B cell (primary cell): ENCODE measurements at regions not wholly inside any gene's neighbourhood (a gene's known extent, or its start where the extent isn't known, plus 50 kb on each side); places are given as distances from the start of the nearest gene placed in this dataset.

Source experiments
- EZH2 ChIP-seq: IDR thresholded peaks from 2 replicates; pipeline ENCODE4 v1.6.1; 2012; ENCODE audit warnings: borderline replicate concordance, low read depth, mild to moderate bottlenecking, moderate library complexity, low read length; ENCODE audit not compliant: insufficient read depth, poor library complexity, severe bottlenecking
- TF ChIP-seq, protein P1 (sequence below): fragments of 200-600 bp; IDR thresholded peaks from one replicate; pipeline ENCODE4 v1.8.0; 2022; ENCODE audit warnings: antibody characterized with exemption, mild to moderate bottlenecking

DNA sequence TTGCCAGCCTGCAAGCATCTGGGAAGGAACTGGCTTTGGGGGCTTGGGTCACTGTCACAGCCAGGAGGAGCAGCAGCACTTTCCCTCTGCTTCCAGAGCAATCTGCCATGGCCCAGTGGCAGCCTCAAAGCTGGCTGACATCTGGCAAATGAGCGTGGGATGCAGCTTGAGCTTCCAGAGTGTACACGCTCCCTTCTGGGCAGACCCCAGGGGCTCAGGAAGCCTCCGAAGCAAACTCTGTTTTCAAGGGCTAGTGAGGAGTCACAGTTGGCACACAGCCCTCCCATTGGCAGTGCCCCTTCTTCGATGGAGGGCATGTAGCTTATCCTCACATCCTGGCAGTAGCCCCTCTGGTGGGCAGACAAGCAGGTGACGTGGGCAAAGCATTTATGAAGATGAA is 249.6 kb downstream of the ENGASE start:
- TF ChIP-seq, protein P1, sequence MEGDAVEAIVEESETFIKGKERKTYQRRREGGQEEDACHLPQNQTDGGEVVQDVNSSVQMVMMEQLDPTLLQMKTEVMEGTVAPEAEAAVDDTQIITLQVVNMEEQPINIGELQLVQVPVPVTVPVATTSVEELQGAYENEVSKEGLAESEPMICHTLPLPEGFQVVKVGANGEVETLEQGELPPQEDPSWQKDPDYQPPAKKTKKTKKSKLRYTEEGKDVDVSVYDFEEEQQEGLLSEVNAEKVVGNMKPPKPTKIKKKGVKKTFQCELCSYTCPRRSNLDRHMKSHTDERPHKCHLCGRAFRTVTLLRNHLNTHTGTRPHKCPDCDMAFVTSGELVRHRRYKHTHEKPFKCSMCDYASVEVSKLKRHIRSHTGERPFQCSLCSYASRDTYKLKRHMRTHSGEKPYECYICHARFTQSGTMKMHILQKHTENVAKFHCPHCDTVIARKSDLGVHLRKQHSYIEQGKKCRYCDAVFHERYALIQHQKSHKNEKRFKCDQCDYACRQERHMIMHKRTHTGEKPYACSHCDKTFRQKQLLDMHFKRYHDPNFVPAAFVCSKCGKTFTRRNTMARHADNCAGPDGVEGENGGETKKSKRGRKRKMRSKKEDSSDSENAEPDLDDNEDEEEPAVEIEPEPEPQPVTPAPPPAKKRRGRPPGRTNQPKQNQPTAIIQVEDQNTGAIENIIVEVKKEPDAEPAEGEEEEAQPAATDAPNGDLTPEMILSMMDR = no peak
- no peak for TF ChIP-seq EZH2
